Panc1 (cell line): ENCODE measurements at regions not wholly inside any gene's neighbourhood (a gene's known extent, or its start where the extent isn't known, plus 50 kb on each side); places are given as distances from the start of the nearest gene placed in this dataset.

ENCODE experiments used
- ATAC-seq: fragments of 200-7000 bp; cut with Tn5 transposase; 2 replicates; pipeline ENCODE4 v1.9.1; 2020; ENCODE audit warnings: mild to moderate bottlenecking, moderate library complexity
- BruUV-seq: library from RNA; stranded (reverse); fragments of 400-500 nt; replicated peaks from 2 replicates; lab custom pipeline; 2021; lab: Mats Ljungman, UMichigan
- CTCF ChIA-PET: fragments of 300-600 bp; sonication (Branson Sonifier 250); formaldehyde crosslinking; loops from one replicate; lab custom pipeline; 2022; ENCODE audit warnings: antibody characterized with exemption; lab: Charles Lee
- POLR2A ChIA-PET: fragments of 300-600 bp; sonication (Branson Sonifier 250); formaldehyde crosslinking; loops from one replicate; lab custom pipeline; 2022; ENCODE audit warnings: antibody characterized with exemption; lab: Charles Lee
- DNase-seq: peaks from one replicate; pipeline ENCODE4 v3.0.0-alpha.2; 2010; ENCODE audit warnings: low read depth, low spot score
- H3K27ac ChIP-seq: 2 replicates; pipeline ENCODE4 v1.5.1; 2011; ENCODE audit warnings: mild to moderate bottlenecking, low read length, inconsistent platforms
- H3K27me3 ChIP-seq: fragments of 200-500 bp; sonication (Bioruptor generic); 2 replicates; pipeline ENCODE4 v1.6.0; 2014; ENCODE audit warnings: low read length, inconsistent platforms; ENCODE audit not compliant: control insufficient read depth, insufficient read depth
- H3K36me3 ChIP-seq: fragments of 200-500 bp; sonication (Bioruptor generic); 2 replicates; pipeline ENCODE4 v1.5.1; 2014; ENCODE audit warnings: inconsistent platforms, mild to moderate bottlenecking, low read length, moderate library complexity; ENCODE audit not compliant: control insufficient read depth, insufficient read depth
- H3K4me1 ChIP-seq: 2 replicates; pipeline ENCODE4 v1.5.1; 2011; ENCODE audit warnings: inconsistent platforms, mild to moderate bottlenecking, low read length, moderate library complexity; ENCODE audit not compliant: control insufficient read depth, insufficient read depth
- H3K4me3 ChIP-seq, 2 experiments: 2 replicates each; pipeline ENCODE4 v1.5.1; 2011 to 2012; ENCODE audit warnings: low read depth in 2 of 2, low read length in 2 of 2, mild to moderate bottlenecking in 2 of 2, inconsistent platforms in 1 of 2, moderate library complexity in 1 of 2
- H3K9me3 ChIP-seq: fragments of 200-500 bp; sonication (Bioruptor generic); 2 replicates; pipeline ENCODE4 v1.5.1; 2014; ENCODE audit warnings: low read depth, mild to moderate bottlenecking, inconsistent platforms, low read length, moderate library complexity; ENCODE audit not compliant: control insufficient read depth, insufficient read depth
- POLR2AphosphoS5 ChIP-seq: IDR thresholded peaks from 2 replicates; pipeline ENCODE4 v1.6.1; 2012; ENCODE audit warnings: mild to moderate bottlenecking, low read depth, low read length, moderate library complexity
- SIN3A ChIP-seq: IDR thresholded peaks from 2 replicates; pipeline ENCODE4 v1.6.1; 2012; ENCODE audit warnings: low read depth, mild to moderate bottlenecking, low read length, moderate library complexity, borderline replicate concordance; ENCODE audit not compliant: insufficient read depth
- TCF7L2 ChIP-seq: IDR thresholded peaks from 2 replicates; pipeline ENCODE4 v1.6.1; 2011; ENCODE audit warnings: mild to moderate bottlenecking, low read depth, low read length, inconsistent platforms
- in situ Hi-C: cut with HindIII; loops from 2 replicates; pipeline ENCODE4 v1.10.0; 2016; ENCODE audit warnings: low sequenced_read_pairs, low pct_unique_long_range_greater_than_20kb
- intact Hi-C: fragments of 100-400 bp; cut with micrococcal nuclease; formaldehyde crosslinking; loops from one replicate; pipeline ENCODE4 v1.10.0; 2022; ENCODE audit not compliant: unreplicated experiment
- TF ChIP-seq, protein P1 (sequence below), 2 experiments: IDR thresholded peaks; 2 replicates each; pipeline ENCODE4 v1.6.1; 2011 to 2012; ENCODE audit warnings: low read depth in 2 of 2, control low read depth in 1 of 2, low read length in 1 of 2, mild to moderate bottlenecking in 1 of 2, moderate library complexity in 1 of 2; ENCODE audit not compliant: insufficient read depth in 1 of 2
- TF ChIP-seq, protein P2 (sequence below): fragments of 450-650 bp; IDR thresholded peaks from 2 replicates; pipeline ENCODE4 v1.5.1; 2017; ENCODE audit warnings: mild to moderate bottlenecking

DNA sequence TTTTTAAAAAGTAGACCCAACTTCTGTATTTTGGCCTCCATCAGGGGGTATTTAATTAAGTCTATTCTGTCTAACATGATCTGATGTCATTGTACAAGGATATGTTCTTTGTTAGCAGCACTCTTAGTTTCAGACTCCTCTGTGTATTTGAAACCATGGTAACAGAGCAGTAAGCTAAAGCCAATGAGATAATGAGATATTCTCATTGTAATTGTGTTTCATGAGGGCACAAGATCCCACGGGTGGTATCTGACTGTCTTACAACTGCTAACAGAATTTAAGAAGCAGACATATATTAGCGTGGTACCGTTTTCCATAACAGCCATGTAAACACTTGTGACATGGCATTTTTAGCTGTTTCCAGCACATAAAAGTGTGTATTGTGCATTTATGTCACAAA lies 251.2 kb upstream of the VEPH1 start:
- intact Hi-C loops = no loop called here

GRCh38 chr3:157753787-157754136 lies 250.5 kb upstream of the VEPH1 start:
- CTCF ChIA-PET = no interaction called here
- no peaks in the 10 kb centered on the region for H3K9me3 ChIP-seq
- TF ChIP-seq SIN3A (no peak), TCF7L2 (no peak), POLR2AphosphoS5 (no peak)
- TF ChIP-seq, protein P1, sequence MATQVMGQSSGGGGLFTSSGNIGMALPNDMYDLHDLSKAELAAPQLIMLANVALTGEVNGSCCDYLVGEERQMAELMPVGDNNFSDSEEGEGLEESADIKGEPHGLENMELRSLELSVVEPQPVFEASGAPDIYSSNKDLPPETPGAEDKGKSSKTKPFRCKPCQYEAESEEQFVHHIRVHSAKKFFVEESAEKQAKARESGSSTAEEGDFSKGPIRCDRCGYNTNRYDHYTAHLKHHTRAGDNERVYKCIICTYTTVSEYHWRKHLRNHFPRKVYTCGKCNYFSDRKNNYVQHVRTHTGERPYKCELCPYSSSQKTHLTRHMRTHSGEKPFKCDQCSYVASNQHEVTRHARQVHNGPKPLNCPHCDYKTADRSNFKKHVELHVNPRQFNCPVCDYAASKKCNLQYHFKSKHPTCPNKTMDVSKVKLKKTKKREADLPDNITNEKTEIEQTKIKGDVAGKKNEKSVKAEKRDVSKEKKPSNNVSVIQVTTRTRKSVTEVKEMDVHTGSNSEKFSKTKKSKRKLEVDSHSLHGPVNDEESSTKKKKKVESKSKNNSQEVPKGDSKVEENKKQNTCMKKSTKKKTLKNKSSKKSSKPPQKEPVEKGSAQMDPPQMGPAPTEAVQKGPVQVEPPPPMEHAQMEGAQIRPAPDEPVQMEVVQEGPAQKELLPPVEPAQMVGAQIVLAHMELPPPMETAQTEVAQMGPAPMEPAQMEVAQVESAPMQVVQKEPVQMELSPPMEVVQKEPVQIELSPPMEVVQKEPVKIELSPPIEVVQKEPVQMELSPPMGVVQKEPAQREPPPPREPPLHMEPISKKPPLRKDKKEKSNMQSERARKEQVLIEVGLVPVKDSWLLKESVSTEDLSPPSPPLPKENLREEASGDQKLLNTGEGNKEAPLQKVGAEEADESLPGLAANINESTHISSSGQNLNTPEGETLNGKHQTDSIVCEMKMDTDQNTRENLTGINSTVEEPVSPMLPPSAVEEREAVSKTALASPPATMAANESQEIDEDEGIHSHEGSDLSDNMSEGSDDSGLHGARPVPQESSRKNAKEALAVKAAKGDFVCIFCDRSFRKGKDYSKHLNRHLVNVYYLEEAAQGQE (IDR thresholded peaks at IDR 0.05; ENCODE audit: insufficient read depth in 1 of 2, low read depth in 2 of 2, low read length in 1 of 2) = no peak
- TF ChIP-seq, protein P2, sequence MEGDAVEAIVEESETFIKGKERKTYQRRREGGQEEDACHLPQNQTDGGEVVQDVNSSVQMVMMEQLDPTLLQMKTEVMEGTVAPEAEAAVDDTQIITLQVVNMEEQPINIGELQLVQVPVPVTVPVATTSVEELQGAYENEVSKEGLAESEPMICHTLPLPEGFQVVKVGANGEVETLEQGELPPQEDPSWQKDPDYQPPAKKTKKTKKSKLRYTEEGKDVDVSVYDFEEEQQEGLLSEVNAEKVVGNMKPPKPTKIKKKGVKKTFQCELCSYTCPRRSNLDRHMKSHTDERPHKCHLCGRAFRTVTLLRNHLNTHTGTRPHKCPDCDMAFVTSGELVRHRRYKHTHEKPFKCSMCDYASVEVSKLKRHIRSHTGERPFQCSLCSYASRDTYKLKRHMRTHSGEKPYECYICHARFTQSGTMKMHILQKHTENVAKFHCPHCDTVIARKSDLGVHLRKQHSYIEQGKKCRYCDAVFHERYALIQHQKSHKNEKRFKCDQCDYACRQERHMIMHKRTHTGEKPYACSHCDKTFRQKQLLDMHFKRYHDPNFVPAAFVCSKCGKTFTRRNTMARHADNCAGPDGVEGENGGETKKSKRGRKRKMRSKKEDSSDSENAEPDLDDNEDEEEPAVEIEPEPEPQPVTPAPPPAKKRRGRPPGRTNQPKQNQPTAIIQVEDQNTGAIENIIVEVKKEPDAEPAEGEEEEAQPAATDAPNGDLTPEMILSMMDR = no peak
- ATAC-seq (no peak), DNase-seq (no peak)
- in situ Hi-C loops (no loop called here), intact Hi-C loops (no loop called here)
- POLR2A ChIA-PET = no interaction called here
- H3K27ac ChIP-seq = no peak overlapping the region
- BruUV-seq = no TSS peak
- H3K4me3 ChIP-seq = no peak overlapping the region
- 0 out of 2 replicates have a peak, but pooled peaks cover 3% of the 10 kb centered on the region for H3K27me3 ChIP-seq
- no peaks in the 10 kb centered on the region for H3K4me1 ChIP-seq
- H3K36me3 ChIP-seq = no peaks in the 10 kb centered on the region

More for the DNA sequence above, 251.2 kb upstream of the VEPH1 start:
- H3K27ac ChIP-seq = no peak overlapping the region
- ChIA-PET POLR2A (no interaction called here), CTCF (no interaction called here)
- no peak for TF ChIP-seq POLR2AphosphoS5
- TF ChIP-seq, protein P2 = no peak
- TF ChIP-seq SIN3A = no peak
- TF ChIP-seq, protein P1 (IDR thresholded peaks at IDR 0.05; ENCODE audit: insufficient read depth in 1 of 2, low read depth in 2 of 2, low read length in 1 of 2) = no peak
- no peak for TF ChIP-seq TCF7L2
- 0 out of 2 replicates have a peak, but pooled peaks cover 3% of the 10 kb centered on the region for H3K27me3 ChIP-seq
- in situ Hi-C loops = no loop called here
- no peaks in the 10 kb centered on the region for H3K4me1 ChIP-seq
- no peaks in the 10 kb centered on the region for H3K36me3 ChIP-seq
- BruUV-seq = no TSS peak
- no peak for ATAC-seq
- DNase-seq = no peak
- H3K9me3 ChIP-seq = no peaks in the 10 kb centered on the region
- H3K4me3 ChIP-seq = no peak overlapping the region
